Astrocyte of the hippocampus (primary cell): ENCODE measurements at regions not wholly inside any gene's neighbourhood (a gene's known extent, or its start where the extent isn't known, plus 50 kb on each side); places are given as distances from the start of the nearest gene placed in this dataset.

Experiments used
- DNase-seq: peaks from one replicate; pipeline ENCODE4 v3.0.0; 2011; ENCODE audit warnings: low read depth, low spot score

DNA sequence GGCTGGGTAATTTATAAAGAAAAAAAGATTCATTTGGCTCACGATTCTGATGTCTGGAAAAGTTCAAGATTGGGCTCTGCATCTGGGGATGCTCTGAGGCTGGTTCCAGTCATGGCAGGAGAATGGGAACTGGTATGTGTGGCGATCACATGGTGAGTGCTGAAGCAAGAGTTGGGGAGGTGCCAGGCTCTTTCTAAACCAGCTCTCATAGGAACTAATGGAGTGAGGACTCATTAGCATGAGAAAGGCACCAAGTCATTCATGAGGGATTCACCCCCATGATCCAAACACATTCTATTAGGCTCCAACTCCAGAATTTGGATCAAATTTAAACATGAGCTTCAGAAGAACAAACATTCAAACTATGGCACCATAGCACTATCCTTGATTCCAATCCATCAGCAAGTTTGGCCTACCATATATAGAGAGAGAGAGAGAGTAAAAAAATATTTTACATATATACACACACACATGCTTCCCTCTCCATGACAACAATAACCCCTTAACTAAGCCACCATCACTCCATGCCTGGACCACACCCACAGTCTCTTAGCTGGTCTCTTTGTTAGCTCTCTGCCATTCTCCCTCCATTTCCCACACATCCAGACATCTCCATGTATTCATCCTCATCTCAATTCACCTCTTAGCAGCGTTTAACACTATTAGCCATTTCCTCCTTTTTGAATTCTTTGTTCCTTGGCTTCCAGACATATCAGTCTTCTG, 57.9 kb downstream of the NPY start:
- peak; percentile 49 for DNase-seq

DNA sequence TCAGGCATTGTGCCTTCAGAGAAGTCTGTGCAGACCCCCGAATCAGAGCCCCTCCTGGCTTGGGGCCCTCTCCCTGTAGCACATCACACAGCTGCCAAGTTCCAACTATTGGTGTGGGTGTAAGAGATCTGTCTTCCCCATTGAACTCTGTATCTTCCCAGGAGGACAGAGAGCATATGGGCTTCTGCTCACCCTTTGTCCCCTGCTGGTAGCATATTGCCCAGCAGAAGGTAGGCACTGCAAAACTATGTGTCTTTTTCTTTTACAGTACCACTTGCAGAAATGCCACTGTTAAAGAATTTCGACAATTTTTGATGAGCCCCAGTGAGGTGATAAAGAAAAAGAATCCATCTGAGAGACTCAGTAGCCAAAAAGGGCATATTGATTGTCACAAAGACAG, 59.6 kb downstream of the NPY start:
- no peak for DNase-seq

DNA sequence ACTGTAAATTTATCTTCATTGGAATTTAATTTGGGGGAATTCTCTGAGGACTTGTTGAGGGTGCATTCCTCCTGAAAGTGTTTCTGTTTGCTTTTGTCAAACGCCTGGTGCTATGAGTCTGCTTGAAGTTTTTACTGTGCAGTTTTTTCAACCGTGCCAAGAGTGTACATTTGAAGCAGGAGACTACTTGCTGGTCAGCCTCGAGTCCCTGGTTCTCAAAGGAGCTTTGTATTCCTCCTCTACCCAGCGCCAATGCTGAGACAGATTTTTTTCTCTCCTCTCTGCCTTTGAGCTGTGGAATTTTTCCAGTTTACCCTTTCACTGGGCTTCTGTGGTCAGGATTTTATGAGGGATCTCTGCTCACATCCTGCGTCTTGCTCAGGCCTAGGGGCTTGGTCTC, 62.1 kb downstream of the NPY start:
- DNase-seq, result peak; percentile 73

DNA sequence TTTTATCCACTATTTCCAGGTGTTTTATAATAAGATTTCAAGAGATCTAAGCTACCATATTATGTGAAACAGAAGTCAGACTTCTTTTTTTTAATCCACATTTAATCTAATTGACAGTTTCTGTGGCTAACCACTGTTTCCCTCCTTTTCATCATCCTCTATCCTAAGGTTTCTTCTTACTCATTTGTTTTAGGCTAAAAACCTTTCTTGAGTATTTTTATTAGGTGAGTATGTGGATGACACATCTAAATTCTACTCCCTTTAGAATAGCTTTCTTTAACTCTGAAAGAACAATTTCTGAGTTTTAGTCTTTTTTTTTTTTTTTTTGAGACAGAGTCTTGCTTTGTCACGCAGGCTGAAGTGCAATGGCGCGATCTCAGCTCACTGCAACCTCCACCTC, 62.7 kb downstream of the NPY start:
- no peak for DNase-seq

DNA sequence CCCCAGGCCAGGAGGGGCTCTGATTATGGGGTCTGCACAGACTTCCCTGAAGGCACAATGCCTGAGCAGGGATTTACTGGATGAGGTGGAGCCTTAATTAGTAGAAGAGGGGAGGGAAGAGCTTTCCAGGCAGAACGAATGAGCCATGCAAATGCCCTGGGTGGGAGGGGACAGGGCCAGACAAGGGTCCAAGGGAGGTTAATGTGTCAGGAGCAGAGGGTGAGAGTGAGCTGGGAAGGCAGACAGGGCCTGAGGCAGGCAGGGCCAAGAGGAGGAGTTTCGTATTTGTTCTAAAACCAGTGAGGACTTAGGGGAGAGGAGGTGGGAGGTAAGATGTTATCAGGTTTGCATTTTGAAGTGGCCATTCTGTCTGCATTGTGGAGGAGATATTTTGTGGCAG, 65.3 kb downstream of the NPY start:
- DNase-seq, result no peak

DNA sequence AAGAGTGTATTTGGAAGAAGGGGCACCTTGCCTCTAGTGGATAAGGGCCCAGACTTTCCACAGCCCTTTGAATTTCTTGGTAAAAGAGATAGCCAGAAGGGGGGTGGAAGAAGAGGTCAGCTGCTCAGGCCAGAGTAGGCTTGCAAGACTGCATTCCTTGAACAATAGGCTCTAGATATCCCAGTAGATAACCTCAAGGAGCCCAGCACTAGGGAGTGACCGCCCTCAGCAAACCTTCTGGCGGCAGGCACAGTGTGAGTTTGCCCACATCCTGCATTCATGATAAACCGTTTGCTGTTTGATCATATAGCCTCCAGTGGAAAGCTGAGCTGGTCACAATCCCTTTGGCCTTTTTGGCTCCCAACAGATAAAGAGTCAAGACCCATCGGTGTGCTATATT, 70.5 kb downstream of the NPY start:
- DNase-seq, result no peak

DNA sequence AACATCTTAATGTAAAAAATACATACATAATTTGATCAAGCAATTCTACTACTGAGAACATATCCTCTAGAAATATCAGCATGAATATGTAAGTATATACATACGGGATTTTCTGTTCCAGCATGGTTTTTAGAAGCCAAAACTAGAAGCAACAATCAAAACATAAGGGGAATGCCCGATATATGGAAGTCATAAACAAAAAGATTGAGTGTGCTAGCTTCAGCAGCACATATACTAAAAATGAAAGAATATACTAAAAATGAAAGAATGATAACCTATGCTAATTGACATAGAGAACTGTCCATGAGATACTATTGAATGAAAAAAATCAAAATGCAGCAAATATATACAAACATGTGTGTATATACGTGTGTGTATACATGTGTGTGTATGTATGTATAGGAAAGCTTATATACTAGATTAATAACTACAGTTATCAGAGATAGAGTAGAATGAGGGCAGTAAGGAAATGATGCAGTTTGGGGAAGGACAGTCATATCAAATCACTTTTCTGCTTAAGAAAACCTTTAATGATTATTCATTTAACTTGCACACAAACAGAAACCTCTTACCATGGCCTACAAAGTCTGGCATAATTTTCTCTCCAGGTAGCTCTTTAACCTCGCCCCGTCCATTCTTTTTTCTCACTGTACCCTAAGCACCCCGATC, 72.9 kb downstream of the NPY start:
- no peak for DNase-seq

DNA sequence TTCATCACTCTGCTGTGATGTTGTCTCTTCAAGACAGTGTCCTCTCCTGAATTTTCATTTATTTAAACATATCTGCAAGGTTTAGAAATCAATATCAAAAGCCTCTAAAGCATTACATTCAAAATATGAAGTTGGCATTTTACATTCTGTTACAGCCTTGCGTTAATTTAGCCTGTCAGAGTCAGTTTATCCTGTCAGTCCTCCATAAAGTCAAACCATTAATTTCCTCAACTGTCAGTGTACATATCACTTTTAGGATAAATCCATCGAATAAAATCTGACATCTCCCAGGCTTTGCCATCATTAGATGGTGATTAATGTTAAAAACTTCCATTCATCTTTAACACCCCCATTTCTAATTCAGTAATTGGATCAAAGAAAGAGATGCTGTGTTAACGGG, 77.0 kb downstream of the NPY start:
- DNase-seq, result no peak

DNA sequence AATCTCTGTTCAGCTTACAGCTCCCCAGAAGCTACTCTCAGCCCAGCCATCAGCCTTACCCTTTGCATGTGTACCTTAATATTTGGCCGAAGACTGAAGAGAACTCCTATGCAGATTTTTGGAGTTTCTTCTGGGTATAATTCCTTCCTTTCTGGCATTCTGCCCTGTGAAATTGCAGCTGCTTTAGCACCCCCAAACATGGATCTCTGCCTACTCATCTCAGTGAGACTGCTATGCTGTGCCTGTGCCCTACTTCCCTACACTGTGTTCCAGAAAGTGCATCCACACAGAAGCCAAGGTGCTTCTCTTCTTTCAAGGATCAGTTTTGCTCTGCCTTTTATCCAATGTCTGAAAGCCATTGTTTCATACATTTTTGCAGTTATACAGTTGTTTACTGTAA, 81.6 kb downstream of the NPY start:
- DNase-seq, result no peak

DNA sequence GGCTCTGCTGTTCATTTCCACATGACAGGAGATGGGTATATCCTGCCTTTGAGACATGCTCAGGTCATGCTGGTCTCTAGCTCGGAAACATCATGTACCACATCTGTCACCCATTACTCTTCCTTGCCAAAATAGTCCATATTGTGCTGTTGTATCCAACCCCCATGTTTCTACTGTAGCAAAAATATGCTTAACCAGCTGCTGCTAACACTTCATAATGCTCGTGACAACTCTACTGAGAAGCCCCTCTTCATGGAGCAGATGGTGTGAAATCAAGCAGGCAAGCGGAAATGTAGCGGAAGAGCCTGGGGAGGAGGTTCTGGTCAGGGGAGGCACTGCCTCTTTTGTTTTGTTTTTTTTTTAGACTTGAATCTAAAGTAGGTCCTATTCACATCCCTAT, 82.9 kb downstream of the NPY start:
- no peak for DNase-seq

DNA sequence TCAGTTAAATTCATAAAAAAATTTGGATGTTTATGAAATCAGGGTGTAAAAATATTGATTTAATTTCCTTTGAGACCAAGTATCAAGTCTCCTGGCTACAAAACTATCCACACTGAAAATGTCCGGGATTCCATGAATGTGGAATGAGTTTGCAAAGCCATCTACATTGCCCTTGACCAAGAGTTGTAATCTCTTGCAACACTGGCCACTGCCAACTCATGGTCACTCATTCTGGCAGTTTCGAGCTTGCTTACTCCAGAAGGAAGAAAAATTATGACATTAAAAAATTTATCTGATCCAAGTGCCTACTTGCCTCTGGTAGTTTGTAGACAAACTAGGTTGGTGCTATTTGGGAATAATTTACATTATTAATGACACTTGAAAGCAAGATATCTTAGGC, 84.2 kb downstream of the NPY start:
- no peak for DNase-seq

DNA sequence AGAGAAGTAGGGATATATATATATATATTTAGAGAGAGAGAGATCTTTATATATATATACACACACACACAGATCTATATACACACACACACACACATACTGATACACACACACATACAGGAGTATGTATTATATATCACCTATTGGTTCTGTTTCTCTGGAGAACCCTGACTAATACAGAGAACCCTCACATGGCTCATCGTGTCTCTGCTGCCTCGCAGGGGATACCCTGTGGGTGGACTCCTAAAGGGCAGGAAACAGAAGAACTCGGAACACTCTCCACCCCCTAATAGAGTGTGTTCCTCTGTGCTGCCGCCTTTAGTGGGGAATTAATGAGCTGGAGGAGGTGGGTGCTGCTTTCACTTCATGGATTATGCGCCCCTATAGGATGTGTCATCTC, 86.6 kb downstream of the NPY start:
- DNase-seq, result no peak

DNA sequence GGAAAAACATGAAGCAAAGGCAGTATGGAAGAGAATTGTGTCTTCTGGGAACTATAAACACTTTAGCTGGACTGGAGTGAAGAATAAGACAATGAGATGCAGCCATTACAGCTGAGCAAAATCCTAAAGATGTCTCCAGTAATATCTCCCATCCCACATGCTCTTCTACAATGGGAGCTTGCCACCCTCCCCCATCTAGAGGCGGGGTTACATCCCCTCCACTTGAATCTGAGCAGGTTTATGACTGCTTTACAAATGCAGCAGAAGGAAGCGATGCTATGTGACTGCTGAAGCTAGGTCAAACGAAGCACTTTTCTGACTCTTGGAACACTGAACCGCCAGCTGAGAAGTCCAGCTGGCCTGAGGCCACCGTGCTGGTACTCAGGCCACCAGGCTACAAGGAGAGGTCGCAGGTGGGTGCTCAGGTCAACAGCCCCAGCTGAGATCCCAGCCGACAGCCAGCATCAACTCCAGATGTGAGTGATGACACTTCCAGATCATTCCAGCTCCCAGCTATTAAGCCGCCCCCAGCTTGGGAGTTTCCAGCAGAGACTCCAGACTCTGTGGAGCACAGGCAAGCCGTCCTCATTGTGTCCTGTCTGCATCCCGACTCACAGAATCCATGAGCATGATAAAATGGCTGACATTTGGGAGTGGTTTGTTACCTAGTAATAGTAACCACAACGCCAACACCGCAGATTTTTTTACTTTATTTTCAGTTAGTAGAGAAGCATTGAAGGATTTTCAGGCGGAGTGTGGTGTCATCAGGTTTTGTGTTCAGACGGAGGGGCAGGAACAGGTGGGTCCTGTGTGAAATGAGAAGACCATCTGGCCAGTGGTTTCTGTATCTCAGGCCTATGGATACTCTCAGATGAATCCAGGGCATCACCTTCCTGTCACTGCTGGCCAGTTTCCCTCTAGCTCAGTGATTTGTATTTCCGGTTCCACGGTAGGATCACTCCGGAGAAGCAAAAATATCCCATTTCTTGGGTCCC, 89.3 kb downstream of the NPY start:
- DNase-seq, result no peak

DNA sequence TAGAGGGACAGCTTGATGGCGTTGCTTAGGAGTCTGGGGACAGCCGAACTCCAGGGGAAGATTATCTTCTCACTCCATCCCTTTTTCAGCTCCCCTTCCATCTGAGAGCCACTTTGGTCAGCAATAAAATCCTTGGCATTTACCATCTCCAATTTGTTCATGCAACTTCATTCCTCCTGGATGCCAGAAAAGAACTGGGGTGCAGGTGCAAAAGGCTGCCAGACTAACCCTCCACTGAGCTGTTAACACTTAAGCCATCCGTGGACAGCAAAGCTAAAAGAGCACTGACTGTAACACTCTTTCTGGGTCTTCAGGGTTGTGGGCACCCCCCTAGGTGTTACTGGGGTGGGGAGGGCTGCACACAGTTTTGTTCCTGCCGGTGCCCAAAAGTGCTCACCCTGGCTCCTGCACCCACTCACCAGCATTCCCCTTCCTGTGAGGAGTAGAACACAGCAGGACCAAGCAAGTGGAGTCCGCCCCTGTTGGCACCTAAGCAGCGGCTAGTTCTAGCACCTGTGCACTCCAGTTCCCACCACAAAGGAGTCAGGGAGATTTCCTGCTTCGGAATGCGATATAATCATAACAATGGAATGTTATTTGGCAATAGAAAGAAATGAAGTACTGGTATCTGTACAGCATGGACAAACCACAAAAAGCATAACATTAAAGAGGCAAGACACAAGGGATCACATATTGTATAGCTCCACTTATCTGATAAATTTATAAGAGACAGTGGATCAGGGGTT, 95.1 kb downstream of the NPY start:
- DNase-seq, result peak; percentile 83

DNA sequence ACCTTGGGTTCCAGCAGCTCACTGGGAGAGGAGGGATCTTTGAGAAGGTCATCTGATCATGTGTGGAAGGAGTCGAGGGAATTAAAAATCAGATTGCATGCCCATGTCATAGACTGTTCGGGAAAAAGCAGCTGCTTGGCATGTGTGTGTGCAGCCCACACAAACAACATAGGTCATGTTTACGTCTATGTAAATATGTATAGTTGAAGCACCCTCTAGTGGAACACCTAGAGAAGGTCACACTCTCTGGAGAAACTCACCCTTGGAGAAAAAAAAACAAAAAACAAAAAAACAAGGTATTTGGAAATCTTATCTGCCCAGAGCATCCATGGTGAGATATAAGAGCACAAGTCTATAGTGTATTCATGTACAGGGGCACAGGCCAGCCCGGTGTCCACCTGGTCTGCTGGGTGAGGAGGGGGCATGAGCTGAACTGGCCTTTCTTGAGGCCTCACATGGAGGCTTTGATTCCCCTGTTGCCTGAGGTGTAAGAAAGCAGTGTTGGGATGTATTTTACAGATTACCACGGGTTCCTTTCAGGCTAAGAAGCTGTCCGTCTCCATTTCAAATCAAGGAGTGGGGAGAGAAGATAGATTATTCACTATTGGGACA, 98.0 kb downstream of the NPY start:
- DNase-seq, result peak; percentile 41

DNA sequence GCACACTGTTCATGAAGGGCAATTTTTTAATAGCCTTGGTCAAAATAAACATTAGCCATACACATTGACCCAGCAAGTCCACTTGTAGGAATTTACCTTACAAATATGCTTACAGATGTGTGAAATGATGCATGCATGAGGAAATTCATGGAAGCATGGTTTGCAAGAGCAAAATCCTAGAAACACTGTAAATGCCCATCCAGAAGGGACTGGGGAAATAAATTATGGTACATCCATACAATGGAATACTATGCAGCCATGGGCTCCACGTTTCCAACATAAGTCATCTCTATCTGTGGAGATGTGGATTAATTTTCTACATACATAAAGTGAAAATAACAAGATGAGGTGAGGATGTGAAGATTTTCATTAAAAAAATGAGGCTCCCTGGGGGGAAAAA, 99.1 kb downstream of the NPY start:
- no peak for DNase-seq

DNA sequence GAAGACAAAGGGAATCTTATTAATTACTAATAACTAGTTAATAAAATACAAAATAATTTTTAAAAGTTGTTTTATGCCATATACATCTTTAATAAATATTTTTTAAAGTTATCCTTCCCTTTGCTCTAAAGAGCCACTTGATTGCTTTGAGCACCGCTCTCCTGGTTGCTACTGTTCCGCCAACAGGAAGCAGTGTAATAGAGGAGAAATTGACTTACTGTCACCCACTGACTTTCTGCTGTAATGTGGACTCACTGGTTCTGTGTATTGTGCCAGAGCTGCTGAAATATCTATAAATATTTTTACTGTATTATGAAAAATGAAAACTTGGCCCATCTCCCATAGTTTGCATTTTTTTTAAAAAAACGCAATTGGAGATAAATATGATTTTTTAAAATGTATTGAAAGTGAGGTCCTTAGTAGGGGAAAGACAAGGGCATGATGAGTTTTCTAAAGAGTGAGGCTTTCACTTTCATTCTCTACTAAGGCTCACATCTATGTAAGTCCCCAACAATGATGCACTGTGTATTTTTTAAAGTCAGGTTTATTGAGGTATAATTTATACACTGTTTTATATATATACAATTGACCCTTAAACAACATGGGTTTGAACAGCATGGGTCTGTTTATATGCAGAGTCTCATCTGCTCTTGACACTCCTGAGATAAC, 100.5 kb downstream of the NPY start:
- DNase-seq, result no peak

DNA sequence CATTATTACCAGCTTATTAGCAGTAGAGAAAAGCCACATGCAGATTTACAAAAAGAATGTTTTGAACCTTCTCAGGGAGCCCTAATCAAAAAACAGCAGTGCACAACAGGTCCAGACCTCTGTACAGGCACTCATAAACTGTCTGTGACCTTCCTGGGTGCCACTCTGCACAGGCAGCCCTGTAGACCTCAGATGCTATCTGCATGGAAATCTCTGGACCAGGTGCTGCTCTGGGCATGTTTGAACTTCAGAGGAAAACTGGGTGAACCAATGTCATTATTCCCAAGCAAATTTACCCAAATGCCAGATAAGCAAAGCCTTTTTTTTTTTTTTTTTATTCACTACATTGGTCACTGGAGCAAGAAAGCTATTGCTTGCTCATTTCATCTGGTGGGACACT, 104.2 kb downstream of the NPY start:
- DNase-seq, result no peak

DNA sequence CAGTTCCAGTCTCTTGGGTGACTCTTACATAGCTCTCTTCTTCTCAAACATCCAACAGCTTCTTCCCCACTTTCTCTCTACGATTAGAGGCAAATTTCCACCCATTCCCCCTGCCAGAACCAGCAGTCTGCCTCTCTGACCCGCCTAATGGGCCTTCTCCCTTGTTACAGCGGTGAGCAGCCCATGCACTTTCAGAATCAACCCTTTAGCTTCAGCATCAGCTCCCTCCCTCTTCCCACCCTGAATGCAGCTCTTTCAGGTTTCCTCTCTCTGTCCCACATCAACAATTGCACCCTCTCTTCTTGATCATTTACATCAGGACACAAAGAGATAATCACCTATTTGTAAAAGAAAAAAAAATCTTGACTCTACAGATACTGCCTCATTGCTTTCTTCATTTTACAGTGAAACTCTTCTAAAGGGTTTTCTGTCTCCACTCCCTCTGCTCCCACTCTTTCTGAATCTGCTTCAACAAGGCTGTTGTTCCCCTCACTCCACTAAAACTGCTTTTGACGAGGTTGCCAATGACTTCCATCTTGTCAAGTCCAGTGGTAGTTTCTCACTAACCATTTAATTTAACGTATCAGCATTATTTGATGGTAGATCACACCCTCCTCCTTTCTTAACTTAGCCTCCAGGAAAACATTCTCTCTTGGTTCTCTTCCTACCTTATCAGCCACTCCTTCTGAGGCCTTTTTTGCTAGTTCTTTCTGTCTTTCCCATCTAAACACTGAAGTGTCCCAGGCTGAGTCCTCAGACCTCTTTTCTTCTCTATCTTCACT, 106.6 kb downstream of the NPY start:
- no peak for DNase-seq

DNA sequence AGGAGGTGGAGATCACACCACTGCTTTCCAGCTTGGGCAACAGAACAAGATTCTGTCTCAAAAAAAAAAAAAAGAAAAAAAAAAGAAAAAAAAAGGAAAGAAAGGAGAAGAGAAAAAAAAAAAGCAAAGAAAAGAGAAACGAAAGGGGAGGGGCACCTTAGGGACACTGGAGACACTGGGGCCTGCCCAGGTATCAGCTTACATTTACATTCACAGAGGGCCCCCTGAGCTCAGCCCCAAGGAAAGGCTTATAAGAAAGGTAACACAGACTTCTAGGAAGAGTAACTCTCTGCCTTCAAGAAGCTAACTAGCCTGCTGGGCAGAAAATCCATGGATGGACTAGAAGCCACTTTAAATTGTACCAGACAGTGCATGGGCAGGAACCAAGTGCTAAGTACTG, 108.8 kb downstream of the NPY start:
- no peak for DNase-seq
